ENCODE measurements at regions not wholly inside any gene's neighbourhood (a gene's known extent, or its start where the extent isn't known, plus 50 kb on each side); places are given as distances from the start of the nearest gene placed in this dataset.

GRCh38 chr17:13316657-13317056 lies 285.1 kb downstream of the HS3ST3A1 start:
- POLR2A ChIA-PET: no interaction called here
- Histone ChIP-seq H4K20me1 (ENCODE audit: control insufficient read depth, insufficient read depth, low read length, poor library complexity, severe bottlenecking) (no peaks in the 10 kb centered on the region), H3K27ac (ENCODE audit: low read length in 2 of 2) (no peak overlapping the region), H3K4me1 (ENCODE audit: control insufficient read depth in 2 of 2, insufficient read depth in 2 of 2, low read length in 2 of 2) (no peaks in the 10 kb centered on the region), H3K4me2 (replicated peaks; ENCODE audit: low read depth, low read length, poor library complexity, severe bottlenecking) (no peak overlapping the region), H3K36me3 (replicated peaks in 1 of 2; ENCODE audit: control extremely low read depth in 1 of 2, control insufficient read depth in 1 of 2, extremely low read depth in 1 of 2, insufficient read depth in 2 of 2, low read length in 1 of 2) (no peaks in the 10 kb centered on the region), H3K27me3 (replicated peaks in 1 of 4; ENCODE audit: control extremely low read depth in 1 of 4, control insufficient read depth in 3 of 4, insufficient read depth in 4 of 4, low read length in 3 of 4) (no peaks in the 10 kb centered on the region), H3K9ac (ENCODE audit: low read length) (no peak overlapping the region), H3K79me2 (ENCODE audit: control insufficient read depth, insufficient read depth, low read length) (no peaks in the 10 kb centered on the region), H3K9me3 (ENCODE audit: control extremely low read depth in 1 of 3, control insufficient read depth in 2 of 3, insufficient read depth in 1 of 3, low read length in 2 of 3) (no peaks in the 10 kb centered on the region), H3K4me3 (ENCODE audit: control extremely low read depth in 1 of 5, extremely low read depth in 1 of 5, insufficient read depth in 1 of 5, low read depth in 2 of 5, low read length in 4 of 5) (no peak overlapping the region), H2AFZ (ENCODE audit: insufficient read depth, low read depth, low read length, poor library complexity, severe bottlenecking) (no peak overlapping the region)
- H3K4me3 Mint-ChIP-seq: no peak overlapping the region
- no peak for ATAC-seq (ENCODE audit: low read depth)
- no peak for DNase-seq
- intact Hi-C loops (cut with micrococcal nuclease): no loop called here
- no peaks in the 10 kb centered on the region for H3K9me3 Mint-ChIP-seq (ENCODE audit: insufficient read depth)
- CTCF ChIA-PET: no interaction called here
- TF ChIP-seq EZH2 (IDR thresholded peaks at IDR 0.05; ENCODE audit: borderline replicate concordance, insufficient read depth, low read depth, low read length, poor library complexity, severe bottlenecking): no peak
- no peak for TF ChIP-seq CTCF (IDR thresholded peaks at IDR 0.05)
- no peak overlapping the region for H3K27ac Mint-ChIP-seq
- WGBS (ENCODE audit: insufficient coverage): 100% methylated on average over 1 of the region's 1 CpG
- H3K27me3 Mint-ChIP-seq: no peaks in the 10 kb centered on the region
- no peaks in the 10 kb centered on the region for H3K4me1 Mint-ChIP-seq

GRCh38 chr17:13311306-13311705 lies 290.4 kb downstream of the HS3ST3A1 start:
- DNase-seq: no peak
- WGBS (ENCODE audit: insufficient coverage): no CpG with 5 or more reads among the region's 1 CpG
- Mint-ChIP-seq H3K27me3 (no peaks in the 10 kb centered on the region), H3K9me3 (ENCODE audit: insufficient read depth) (no peaks in the 10 kb centered on the region), H3K4me1 (no peaks in the 10 kb centered on the region), H3K27ac (no peak overlapping the region), H3K4me3 (no peak overlapping the region)
- intact Hi-C loops (cut with micrococcal nuclease): no loop called here
- Histone ChIP-seq H3K4me2 (replicated peaks; ENCODE audit: low read depth, low read length, poor library complexity, severe bottlenecking) (no peak overlapping the region), H3K9ac (ENCODE audit: low read length) (no peak overlapping the region), H3K4me1 (ENCODE audit: control insufficient read depth in 2 of 2, insufficient read depth in 2 of 2, low read length in 2 of 2) (no peaks in the 10 kb centered on the region), H3K4me3 (ENCODE audit: control extremely low read depth in 1 of 5, extremely low read depth in 1 of 5, insufficient read depth in 1 of 5, low read depth in 2 of 5, low read length in 4 of 5) (no peak overlapping the region), H2AFZ (ENCODE audit: insufficient read depth, low read depth, low read length, poor library complexity, severe bottlenecking) (no peak overlapping the region), H3K9me3 (ENCODE audit: control extremely low read depth in 1 of 3, control insufficient read depth in 2 of 3, insufficient read depth in 1 of 3, low read length in 2 of 3) (peaks cover 0 to 3% (median 0%) of the 10 kb centered on the region in 3 donors), H3K36me3 (replicated peaks in 1 of 2; ENCODE audit: control extremely low read depth in 1 of 2, control insufficient read depth in 1 of 2, extremely low read depth in 1 of 2, insufficient read depth in 2 of 2, low read length in 1 of 2) (no peaks in the 10 kb centered on the region), H3K27me3 (replicated peaks in 1 of 4; ENCODE audit: control extremely low read depth in 1 of 4, control insufficient read depth in 3 of 4, insufficient read depth in 4 of 4, low read length in 3 of 4) (no peaks in the 10 kb centered on the region), H3K79me2 (ENCODE audit: control insufficient read depth, insufficient read depth, low read length) (no peaks in the 10 kb centered on the region), H3K27ac (ENCODE audit: low read length in 2 of 2) (no peak overlapping the region), H4K20me1 (ENCODE audit: control insufficient read depth, insufficient read depth, low read length, poor library complexity, severe bottlenecking) (no peaks in the 10 kb centered on the region)
- CTCF ChIA-PET: no interaction called here
- TF ChIP-seq EZH2 (IDR thresholded peaks at IDR 0.05; ENCODE audit: borderline replicate concordance, insufficient read depth, low read depth, low read length, poor library complexity, severe bottlenecking) (no peak), CTCF (IDR thresholded peaks at IDR 0.05) (no peak)
- ATAC-seq (ENCODE audit: low read depth): no peak
- POLR2A ChIA-PET: no interaction called here
